Muscle of leg (tissue), 3 donors: ENCODE measurements at regions not wholly inside any gene's neighbourhood (a gene's known extent, or its start where the extent isn't known, plus 50 kb on each side); places are given as distances from the start of the nearest gene placed in this dataset.

ENCODE experiments used
- DNase-seq: peaks from one replicate; pipeline ENCODE4 v3.0.0; 2013
- H3K27ac ChIP-seq: one replicate; pipeline ENCODE4 v1.5.1; 2013; ENCODE audit warnings: mild to moderate bottlenecking, low read length, control low read depth
- H3K27me3 ChIP-seq: one replicate; pipeline ENCODE4 v1.6.1; 2013; ENCODE audit warnings: low read length; ENCODE audit not compliant: control insufficient read depth, insufficient read depth
- H3K36me3 ChIP-seq: one replicate; pipeline ENCODE4 v1.6.1; 2013; ENCODE audit warnings: low read length; ENCODE audit not compliant: control insufficient read depth, insufficient read depth
- H3K4me1 ChIP-seq: one replicate; pipeline ENCODE4 v1.6.1; 2013; ENCODE audit warnings: low read length; ENCODE audit not compliant: control insufficient read depth, insufficient read depth
- H3K4me3 ChIP-seq: one replicate; pipeline ENCODE4 v1.5.1; 2013; ENCODE audit warnings: low read length, control low read depth
- H3K9me3 ChIP-seq: replicated peaks from 2 replicates; pipeline ENCODE4 v1.6.1; 2013; ENCODE audit warnings: low read depth, low read length; ENCODE audit not compliant: control insufficient read depth
- WGBS: methylation state at CpG from one replicate; pipeline ENCODE4 v1.1.5; 2013; ENCODE audit warnings: missing lambda C conversion rate; ENCODE audit not compliant: insufficient coverage; 5-methylcytosine and 5-hydroxymethylcytosine counted together

GRCh38 chr13:109500146-109500773 is 286.1 kb downstream of the IRS2 start:
- DNase-seq = peak; percentile 4
- Histone ChIP-seq H3K9me3 (no peaks in the 10 kb centered on the region), H3K4me3 (no peak overlapping the region), H3K36me3 (no peaks in the 10 kb centered on the region), H3K27ac (no peak overlapping the region), H3K27me3 (no peaks in the 10 kb centered on the region), H3K4me1 (no peaks in the 10 kb centered on the region)
- WGBS = 24% methylated on average over 3 of the region's 6 CpGs

GRCh38 chr13:109497917-109498316 is 288.5 kb downstream of the IRS2 start:
- WGBS = 97% methylated on average over 6 of the region's 10 CpGs
- Histone ChIP-seq H3K27ac (no peak overlapping the region), H3K36me3 (no peaks in the 10 kb centered on the region), H3K4me3 (no peak overlapping the region), H3K27me3 (no peaks in the 10 kb centered on the region), H3K9me3 (no peaks in the 10 kb centered on the region), H3K4me1 (no peaks in the 10 kb centered on the region)
- no peak for DNase-seq

- WGBS = 47% methylated on average over 5 of the region's 7 CpGs
- Histone ChIP-seq H3K27ac (no peak overlapping the region), H3K9me3 (no peaks in the 10 kb centered on the region), H3K27me3 (no peaks in the 10 kb centered on the region), H3K36me3 (no peaks in the 10 kb centered on the region), H3K4me3 (no peak overlapping the region), H3K4me1 (no peaks in the 10 kb centered on the region)
- no peak for DNase-seq
Observed at GRCh38 chr13:109496216-109496615, 290.2 kb downstream of the IRS2 start.

- DNase-seq = peak; percentile 77
- H3K9me3 ChIP-seq = no peaks in the 10 kb centered on the region
- no peaks in the 10 kb centered on the region for H3K4me1 ChIP-seq
- no peak overlapping the region for H3K4me3 ChIP-seq
- no peaks in the 10 kb centered on the region for H3K27me3 ChIP-seq
- no peaks in the 10 kb centered on the region for H3K36me3 ChIP-seq
- peak overlapping the region; percentile 20 for H3K27ac ChIP-seq
- WGBS = 53% methylated on average over 3 of the region's 9 CpGs
Observed at GRCh38 chr13:109494925-109495369, 291.4 kb downstream of the IRS2 start.

- no peak overlapping the region for H3K4me3 ChIP-seq
- no peak overlapping the region for H3K27ac ChIP-seq
- no peak for DNase-seq
- H3K27me3 ChIP-seq = no peaks in the 10 kb centered on the region
- no peaks in the 10 kb centered on the region for H3K4me1 ChIP-seq
- WGBS = 76% methylated on average over 4 of the region's 13 CpGs
- H3K9me3 ChIP-seq = no peaks in the 10 kb centered on the region
- H3K36me3 ChIP-seq = no peaks in the 10 kb centered on the region
Observed at GRCh38 chr13:109485136-109485794, 301.1 kb downstream of the IRS2 start.

GRCh38 chr13:109483284-109483683 is 303.1 kb downstream of the IRS2 start:
- H3K27ac ChIP-seq = no peak overlapping the region
- WGBS = 46% methylated on average over 2 of the region's 5 CpGs
- no peak overlapping the region for H3K4me3 ChIP-seq
- H3K36me3 ChIP-seq = no peaks in the 10 kb centered on the region
- H3K4me1 ChIP-seq = no peaks in the 10 kb centered on the region
- no peaks in the 10 kb centered on the region for H3K9me3 ChIP-seq
- DNase-seq = no peak
- H3K27me3 ChIP-seq = no peaks in the 10 kb centered on the region

- 95% methylated on average over 6 of the region's 7 CpGs for WGBS
- no peaks in the 10 kb centered on the region for H3K36me3 ChIP-seq
- no peaks in the 10 kb centered on the region for H3K27me3 ChIP-seq
- no peak for DNase-seq
- H3K4me1 ChIP-seq = no peaks in the 10 kb centered on the region
- no peak overlapping the region for H3K4me3 ChIP-seq
- no peak overlapping the region for H3K27ac ChIP-seq
- no peaks in the 10 kb centered on the region for H3K9me3 ChIP-seq
Observed at GRCh38 chr13:109481040-109481439, 305.3 kb downstream of the IRS2 start.

- Histone ChIP-seq H3K4me1 (no peaks in the 10 kb centered on the region), H3K9me3 (no peaks in the 10 kb centered on the region), H3K27ac (no peak overlapping the region), H3K4me3 (no peak overlapping the region), H3K36me3 (no peaks in the 10 kb centered on the region), H3K27me3 (no peaks in the 10 kb centered on the region)
- WGBS = 72% methylated on average over 4 of the region's 11 CpGs
- no peak for DNase-seq
Observed at GRCh38 chr13:109480011-109480955, 306.1 kb downstream of the IRS2 start.

GRCh38 chr13:109479534-109479933 is 306.8 kb downstream of the IRS2 start:
- Histone ChIP-seq H3K27ac (no peak overlapping the region), H3K9me3 (no peaks in the 10 kb centered on the region), H3K4me3 (no peak overlapping the region), H3K27me3 (no peaks in the 10 kb centered on the region), H3K36me3 (no peaks in the 10 kb centered on the region), H3K4me1 (no peaks in the 10 kb centered on the region)
- WGBS = no CpG with 5 or more reads among the region's 2 CpGs
- DNase-seq = no peak

GRCh38 chr13:109476001-109476400 is 310.4 kb downstream of the IRS2 start:
- H3K27ac ChIP-seq = no peak overlapping the region
- H3K9me3 ChIP-seq = no peaks in the 10 kb centered on the region
- no peak for DNase-seq
- no peak overlapping the region for H3K4me3 ChIP-seq
- no peaks in the 10 kb centered on the region for H3K4me1 ChIP-seq
- no CpG with 5 or more reads among the region's 5 CpGs for WGBS
- no peaks in the 10 kb centered on the region for H3K36me3 ChIP-seq
- no peaks in the 10 kb centered on the region for H3K27me3 ChIP-seq
